ENCODE measurements at regions not wholly inside any gene's neighbourhood (a gene's known extent, or its start where the extent isn't known, plus 50 kb on each side); places are given as distances from the start of the nearest gene placed in this dataset.

DNA sequence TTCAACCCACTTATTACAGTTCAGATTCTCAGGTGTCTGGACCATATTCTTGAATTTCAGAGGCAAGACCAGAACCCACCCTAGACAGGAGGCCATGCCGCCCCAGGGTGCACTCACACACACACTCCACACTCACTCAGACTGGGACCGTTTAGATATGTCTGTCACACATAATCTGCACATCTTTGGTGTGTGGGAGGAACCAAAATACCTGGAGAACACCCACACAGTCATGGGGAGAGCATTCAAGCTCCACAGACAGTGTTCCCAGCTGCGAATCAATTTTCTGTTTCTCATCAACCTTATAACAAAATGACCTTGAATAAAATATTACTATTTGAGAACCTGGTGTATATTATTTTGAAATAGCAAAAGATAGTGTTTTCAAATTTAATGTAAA is 2353.0 kb downstream of the PCDH9 start (continued):
- TF ChIP-seq, protein P1, sequence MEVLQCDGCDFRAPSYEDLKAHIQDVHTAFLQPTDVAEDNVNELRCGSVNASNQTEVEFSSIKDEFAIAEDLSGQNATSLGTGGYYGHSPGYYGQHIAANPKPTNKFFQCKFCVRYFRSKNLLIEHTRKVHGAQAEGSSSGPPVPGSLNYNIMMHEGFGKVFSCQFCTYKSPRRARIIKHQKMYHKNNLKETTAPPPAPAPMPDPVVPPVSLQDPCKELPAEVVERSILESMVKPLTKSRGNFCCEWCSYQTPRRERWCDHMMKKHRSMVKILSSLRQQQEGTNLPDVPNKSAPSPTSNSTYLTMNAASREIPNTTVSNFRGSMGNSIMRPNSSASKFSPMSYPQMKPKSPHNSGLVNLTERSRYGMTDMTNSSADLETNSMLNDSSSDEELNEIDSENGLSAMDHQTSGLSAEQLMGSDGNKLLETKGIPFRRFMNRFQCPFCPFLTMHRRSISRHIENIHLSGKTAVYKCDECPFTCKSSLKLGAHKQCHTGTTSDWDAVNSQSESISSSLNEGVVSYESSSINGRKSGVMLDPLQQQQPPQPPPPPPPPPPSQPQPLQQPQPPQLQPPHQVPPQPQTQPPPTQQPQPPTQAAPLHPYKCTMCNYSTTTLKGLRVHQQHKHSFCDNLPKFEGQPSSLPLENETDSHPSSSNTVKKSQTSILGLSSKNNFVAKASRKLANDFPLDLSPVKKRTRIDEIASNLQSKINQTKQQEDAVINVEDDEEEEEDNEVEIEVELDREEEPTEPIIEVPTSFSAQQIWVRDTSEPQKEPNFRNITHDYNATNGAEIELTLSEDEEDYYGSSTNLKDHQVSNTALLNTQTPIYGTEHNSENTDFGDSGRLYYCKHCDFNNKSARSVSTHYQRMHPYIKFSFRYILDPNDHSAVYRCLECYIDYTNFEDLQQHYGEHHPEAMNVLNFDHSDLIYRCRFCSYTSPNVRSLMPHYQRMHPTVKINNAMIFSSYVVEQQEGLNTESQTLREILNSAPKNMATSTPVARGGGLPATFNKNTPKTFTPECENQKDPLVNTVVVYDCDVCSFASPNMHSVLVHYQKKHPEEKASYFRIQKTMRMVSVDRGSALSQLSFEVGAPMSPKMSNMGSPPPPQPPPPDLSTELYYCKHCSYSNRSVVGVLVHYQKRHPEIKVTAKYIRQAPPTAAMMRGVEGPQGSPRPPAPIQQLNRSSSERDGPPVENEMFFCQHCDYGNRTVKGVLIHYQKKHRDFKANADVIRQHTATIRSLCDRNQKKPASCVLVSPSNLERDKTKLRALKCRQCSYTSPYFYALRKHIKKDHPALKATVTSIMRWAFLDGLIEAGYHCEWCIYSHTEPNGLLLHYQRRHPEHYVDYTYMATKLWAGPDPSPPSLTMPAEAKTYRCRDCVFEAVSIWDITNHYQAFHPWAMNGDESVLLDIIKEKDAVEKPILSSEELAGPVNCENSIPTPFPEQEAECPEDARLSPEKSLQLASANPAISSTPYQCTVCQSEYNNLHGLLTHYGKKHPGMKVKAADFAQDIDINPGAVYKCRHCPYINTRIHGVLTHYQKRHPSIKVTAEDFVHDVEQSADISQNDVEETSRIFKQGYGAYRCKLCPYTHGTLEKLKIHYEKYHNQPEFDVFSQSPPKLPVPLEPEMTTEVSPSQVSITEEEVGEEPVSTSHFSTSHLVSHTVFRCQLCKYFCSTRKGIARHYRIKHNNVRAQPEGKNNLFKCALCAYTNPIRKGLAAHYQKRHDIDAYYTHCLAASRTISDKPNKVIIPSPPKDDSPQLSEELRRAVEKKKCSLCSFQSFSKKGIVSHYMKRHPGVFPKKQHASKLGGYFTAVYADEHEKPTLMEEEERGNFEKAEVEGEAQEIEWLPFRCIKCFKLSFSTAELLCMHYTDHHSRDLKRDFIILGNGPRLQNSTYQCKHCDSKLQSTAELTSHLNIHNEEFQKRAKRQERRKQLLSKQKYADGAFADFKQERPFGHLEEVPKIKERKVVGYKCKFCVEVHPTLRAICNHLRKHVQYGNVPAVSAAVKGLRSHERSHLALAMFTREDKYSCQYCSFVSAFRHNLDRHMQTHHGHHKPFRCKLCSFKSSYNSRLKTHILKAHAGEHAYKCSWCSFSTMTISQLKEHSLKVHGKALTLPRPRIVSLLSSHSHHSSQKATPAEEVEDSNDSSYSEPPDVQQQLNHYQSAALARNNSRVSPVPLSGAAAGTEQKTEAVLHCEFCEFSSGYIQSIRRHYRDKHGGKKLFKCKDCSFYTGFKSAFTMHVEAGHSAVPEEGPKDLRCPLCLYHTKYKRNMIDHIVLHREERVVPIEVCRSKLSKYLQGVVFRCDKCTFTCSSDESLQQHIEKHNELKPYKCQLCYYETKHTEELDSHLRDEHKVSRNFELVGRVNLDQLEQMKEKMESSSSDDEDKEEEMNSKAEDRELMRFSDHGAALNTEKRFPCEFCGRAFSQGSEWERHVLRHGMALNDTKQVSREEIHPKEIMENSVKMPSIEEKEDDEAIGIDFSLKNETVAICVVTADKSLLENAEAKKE (CRISPR knock-in tag; IDR thresholded peaks at IDR 0.05), result no peak
- no peak for TF ChIP-seq ZNF331 (CRISPR knock-in tag; IDR thresholded peaks at IDR 0.05; ENCODE audit: low read depth)
- no peak for TF ChIP-seq EZH2 (IDR thresholded peaks at IDR 0.05; ENCODE audit: low read depth, unreplicated experiment)
- no peak for TF ChIP-seq EZH2phosphoT487 (IDR thresholded peaks at IDR 0.05; ENCODE audit: unreplicated experiment)
- TF ChIP-seq POLR2AphosphoS5 (IDR thresholded peaks at IDR 0.05; ENCODE audit: low read depth), result no peak
- TF ChIP-seq NANOG (IDR thresholded peaks at IDR 0.05; ENCODE audit: borderline replicate concordance), result no peak
- no peak for TF ChIP-seq CREB1 (CRISPR knock-in tag; IDR thresholded peaks at IDR 0.05; ENCODE audit: low read depth)
- TF ChIP-seq JUNB (IDR thresholded peaks at IDR 0.05; ENCODE audit: unreplicated experiment), result no peak
- TF ChIP-seq, protein P2, sequence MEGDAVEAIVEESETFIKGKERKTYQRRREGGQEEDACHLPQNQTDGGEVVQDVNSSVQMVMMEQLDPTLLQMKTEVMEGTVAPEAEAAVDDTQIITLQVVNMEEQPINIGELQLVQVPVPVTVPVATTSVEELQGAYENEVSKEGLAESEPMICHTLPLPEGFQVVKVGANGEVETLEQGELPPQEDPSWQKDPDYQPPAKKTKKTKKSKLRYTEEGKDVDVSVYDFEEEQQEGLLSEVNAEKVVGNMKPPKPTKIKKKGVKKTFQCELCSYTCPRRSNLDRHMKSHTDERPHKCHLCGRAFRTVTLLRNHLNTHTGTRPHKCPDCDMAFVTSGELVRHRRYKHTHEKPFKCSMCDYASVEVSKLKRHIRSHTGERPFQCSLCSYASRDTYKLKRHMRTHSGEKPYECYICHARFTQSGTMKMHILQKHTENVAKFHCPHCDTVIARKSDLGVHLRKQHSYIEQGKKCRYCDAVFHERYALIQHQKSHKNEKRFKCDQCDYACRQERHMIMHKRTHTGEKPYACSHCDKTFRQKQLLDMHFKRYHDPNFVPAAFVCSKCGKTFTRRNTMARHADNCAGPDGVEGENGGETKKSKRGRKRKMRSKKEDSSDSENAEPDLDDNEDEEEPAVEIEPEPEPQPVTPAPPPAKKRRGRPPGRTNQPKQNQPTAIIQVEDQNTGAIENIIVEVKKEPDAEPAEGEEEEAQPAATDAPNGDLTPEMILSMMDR (conservative IDR thresholded peaks at IDR 0.05; ENCODE audit: low read depth in 2 of 2), result no peak

DNA sequence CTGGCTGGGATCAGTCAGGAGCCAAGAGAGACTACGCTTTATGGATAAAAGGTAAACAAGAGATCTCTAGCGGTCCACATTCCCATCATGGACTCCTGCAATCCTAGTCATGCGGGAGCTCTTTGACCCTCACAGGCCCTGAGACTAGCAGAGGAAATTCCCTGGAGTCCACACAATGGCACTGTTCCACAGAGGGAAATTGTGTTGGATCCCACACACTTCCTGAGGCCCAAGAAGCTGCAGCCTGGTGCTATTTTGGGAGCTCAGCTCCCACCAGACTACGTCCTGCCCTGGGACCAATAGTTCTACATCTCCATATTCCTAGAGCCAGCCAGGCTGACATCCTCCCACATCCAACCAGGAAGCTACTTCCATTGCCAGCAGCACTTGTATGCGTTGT is 2358.4 kb downstream of the PCDH9 start:
- H3K9me2 ChIP-seq (ENCODE audit: insufficient read depth), result no peaks in the 10 kb centered on the region
- H3K9me3 Mint-ChIP-seq, result 0 out of 3 replicates have a peak, but pooled peaks cover 3% of the 10 kb centered on the region
- H3K79me2 ChIP-seq (replicated peaks; ENCODE audit: insufficient read depth), result no peaks in the 10 kb centered on the region
- H3K4me3 ChIP-seq, result no peak overlapping the region
- no peak for ATAC-seq
- H3K4me3 Mint-ChIP-seq, result no peak overlapping the region
- no peaks in the 10 kb centered on the region for H3K4me1 ChIP-seq (ENCODE audit: insufficient read depth)
- H3K4me1 Mint-ChIP-seq, result no peaks in the 10 kb centered on the region
- no peaks in the 10 kb centered on the region for H3K27me3 Mint-ChIP-seq (ENCODE audit: insufficient read depth, low read depth, poor library complexity)
- H3F3A ChIP-seq (replicated peaks; ENCODE audit: low read depth), result no peaks in the 10 kb centered on the region
- H2AFZ ChIP-seq, result no peak overlapping the region
- peaks cover 3% of the 10 kb centered on the region; the same call in 1 of the 3 replicates for H3K36me3 Mint-ChIP-seq (ENCODE audit: low read depth)
- DNase-seq (ENCODE audit: low spot score), result no peak
- no peaks in the 10 kb centered on the region for H3K27me3 ChIP-seq (ENCODE audit: insufficient read depth)
- H4K20me1 ChIP-seq (replicated peaks; ENCODE audit: insufficient read depth), result no peaks in the 10 kb centered on the region
- H3K27ac Mint-ChIP-seq, result no peak overlapping the region
- H3K27ac ChIP-seq (ENCODE audit: low read depth), result no peak overlapping the region
- no peaks in the 10 kb centered on the region for H3K36me3 ChIP-seq (ENCODE audit: insufficient read depth)
- no peak overlapping the region for H3K4me2 ChIP-seq
- TF ChIP-seq, protein P3, sequence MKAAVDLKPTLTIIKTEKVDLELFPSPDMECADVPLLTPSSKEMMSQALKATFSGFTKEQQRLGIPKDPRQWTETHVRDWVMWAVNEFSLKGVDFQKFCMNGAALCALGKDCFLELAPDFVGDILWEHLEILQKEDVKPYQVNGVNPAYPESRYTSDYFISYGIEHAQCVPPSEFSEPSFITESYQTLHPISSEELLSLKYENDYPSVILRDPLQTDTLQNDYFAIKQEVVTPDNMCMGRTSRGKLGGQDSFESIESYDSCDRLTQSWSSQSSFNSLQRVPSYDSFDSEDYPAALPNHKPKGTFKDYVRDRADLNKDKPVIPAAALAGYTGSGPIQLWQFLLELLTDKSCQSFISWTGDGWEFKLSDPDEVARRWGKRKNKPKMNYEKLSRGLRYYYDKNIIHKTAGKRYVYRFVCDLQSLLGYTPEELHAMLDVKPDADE (IDR thresholded peaks at IDR 0.05), result no peak
- TF ChIP-seq STAT1 (IDR thresholded peaks at IDR 0.05; ENCODE audit: unreplicated experiment), result no peak
- TF ChIP-seq, protein P2 (conservative IDR thresholded peaks at IDR 0.05; ENCODE audit: low read depth in 2 of 2), result no peak
- TF ChIP-seq JUNB (IDR thresholded peaks at IDR 0.05; ENCODE audit: unreplicated experiment), result no peak
- no peak for TF ChIP-seq POLR2AphosphoS5 (IDR thresholded peaks at IDR 0.05; ENCODE audit: low read depth)
- TF ChIP-seq CREB1 (CRISPR knock-in tag; IDR thresholded peaks at IDR 0.05; ENCODE audit: low read depth), result no peak

All from GM23338 (cell line).